NCI-H128 (cell line): ENCODE measurements at regions not wholly inside any gene's neighbourhood (a gene's known extent, or its start where the extent isn't known, plus 50 kb on each side); places are given as distances from the start of the nearest gene placed in this dataset.

Experiments
- DNase-seq: peaks from one replicate; lab custom pipeline; 2025; ENCODE audit not compliant: unreplicated experiment; lab: John Stamatoyannopoulos, UW

GRCh38 chr9:82149501-82149946 is 161.0 kb downstream of the SPATA31D1 start:
- DNase-seq: no peak

GRCh38 chr9:82152181-82152580 is 163.6 kb downstream of the SPATA31D1 start:
- no peak for DNase-seq

GRCh38 chr9:82153032-82153431 is 164.5 kb downstream of the SPATA31D1 start:
- no peak for DNase-seq

DNA sequence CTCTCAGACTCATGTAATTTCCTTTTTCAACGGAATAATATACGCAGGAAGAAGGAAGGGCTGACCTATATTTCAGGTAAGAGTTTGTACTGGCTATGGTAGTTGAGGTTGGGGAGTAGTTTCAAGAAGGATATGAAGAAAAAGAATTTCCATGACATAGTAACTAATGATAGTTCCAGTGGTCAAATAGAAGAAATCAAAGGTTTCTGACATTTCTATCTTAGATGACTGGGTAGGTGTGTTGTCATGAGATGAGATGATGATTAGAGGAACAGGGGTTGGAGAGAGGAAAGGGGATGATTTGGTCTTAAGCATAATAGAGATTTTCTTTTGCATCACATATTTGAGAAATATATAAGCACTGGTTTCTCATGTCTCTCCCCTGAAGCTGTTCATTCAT is 166.0 kb downstream of the SPATA31D1 start:
- DNase-seq: no peak

DNA sequence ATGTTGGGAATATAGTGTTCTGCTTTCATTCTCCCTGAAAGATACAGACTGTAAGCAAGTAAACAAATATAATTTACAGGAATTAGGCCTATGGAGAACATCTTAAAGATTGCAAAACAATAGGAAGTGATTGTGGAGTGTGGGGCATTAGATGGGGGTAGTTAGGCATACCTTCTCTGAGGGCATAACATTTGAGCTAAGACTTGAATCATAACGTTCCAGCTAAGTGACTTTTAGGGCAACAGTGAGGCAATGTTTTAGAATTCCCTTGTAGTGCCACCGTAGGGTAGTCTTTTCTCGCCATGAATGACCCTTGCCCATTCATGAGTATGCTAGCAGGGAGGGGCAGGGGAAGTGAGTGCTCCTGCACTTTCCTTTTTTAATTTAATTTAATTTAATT is 173.3 kb downstream of the SPATA31D1 start:
- DNase-seq: no peak

- DNase-seq: no peak
These were observed 175.6 kb downstream of the SPATA31D1 start for GRCh38 chr9:82164159-82164558.

DNA sequence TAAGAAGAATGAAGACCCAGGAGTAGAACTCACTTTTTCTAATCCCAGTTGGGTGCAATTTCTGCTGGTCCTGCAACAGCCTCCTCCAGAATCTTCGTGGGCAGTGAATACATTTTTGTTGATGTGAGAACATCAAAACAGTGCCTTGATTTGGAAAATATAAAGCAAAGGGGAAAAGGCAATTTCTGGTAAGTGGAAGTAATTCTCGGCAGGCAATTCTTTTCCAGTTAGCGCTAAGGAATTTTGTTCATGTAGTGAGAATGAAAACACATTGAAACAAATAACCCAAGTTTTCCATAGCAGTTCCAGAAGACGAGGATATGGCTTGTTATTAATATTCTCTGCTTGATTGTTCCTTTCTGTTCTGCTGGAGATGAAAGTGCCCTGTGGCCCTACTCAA is 178.7 kb downstream of the SPATA31D1 start:
- no peak for DNase-seq

DNA sequence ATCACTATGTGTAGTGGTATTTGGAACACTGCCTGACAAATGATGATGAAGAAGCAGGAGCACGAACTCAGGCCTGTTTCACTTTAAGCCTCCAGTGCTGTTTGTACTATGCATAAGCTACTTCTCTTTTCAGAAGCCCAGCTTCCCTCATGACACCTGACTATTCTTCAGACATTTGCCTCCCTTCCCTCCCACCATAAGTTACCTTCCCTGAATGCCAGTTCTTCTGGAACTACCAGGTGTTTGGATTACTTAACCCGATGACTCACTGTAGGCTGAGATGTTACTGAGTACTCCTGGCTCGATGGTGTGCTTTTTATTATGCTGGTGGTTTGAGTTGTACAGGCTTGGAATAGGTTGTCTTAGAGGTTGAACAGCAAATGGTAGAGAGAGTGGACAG is 180.0 kb downstream of the SPATA31D1 start:
- DNase-seq: no peak

- no peak for DNase-seq
These were observed 182.3 kb downstream of the SPATA31D1 start for GRCh38 chr9:82170866-82171265.

- DNase-seq: no peak
These were observed 182.7 kb downstream of the SPATA31D1 start for GRCh38 chr9:82171271-82171670.

DNA sequence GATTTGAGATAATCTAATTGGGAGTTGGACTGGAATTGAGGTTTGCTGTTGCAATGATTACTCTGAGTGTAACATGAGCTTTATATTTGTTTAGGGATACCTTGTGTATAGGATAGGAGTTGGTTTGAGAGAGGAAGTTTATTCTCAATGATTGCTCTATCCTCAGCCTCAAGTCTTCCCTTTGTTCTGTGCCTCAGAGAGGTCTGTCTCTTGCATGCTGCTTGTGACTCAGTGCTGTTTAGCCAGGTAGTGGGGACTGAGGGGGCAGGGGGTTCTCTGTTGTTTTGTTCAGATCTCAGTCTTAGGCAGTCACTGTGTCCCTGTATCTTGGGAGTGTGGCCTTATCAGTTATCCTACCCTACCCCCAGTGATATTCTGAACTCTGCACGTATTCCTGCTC is 192.1 kb downstream of the SPATA31D1 start:
- no peak for DNase-seq

DNA sequence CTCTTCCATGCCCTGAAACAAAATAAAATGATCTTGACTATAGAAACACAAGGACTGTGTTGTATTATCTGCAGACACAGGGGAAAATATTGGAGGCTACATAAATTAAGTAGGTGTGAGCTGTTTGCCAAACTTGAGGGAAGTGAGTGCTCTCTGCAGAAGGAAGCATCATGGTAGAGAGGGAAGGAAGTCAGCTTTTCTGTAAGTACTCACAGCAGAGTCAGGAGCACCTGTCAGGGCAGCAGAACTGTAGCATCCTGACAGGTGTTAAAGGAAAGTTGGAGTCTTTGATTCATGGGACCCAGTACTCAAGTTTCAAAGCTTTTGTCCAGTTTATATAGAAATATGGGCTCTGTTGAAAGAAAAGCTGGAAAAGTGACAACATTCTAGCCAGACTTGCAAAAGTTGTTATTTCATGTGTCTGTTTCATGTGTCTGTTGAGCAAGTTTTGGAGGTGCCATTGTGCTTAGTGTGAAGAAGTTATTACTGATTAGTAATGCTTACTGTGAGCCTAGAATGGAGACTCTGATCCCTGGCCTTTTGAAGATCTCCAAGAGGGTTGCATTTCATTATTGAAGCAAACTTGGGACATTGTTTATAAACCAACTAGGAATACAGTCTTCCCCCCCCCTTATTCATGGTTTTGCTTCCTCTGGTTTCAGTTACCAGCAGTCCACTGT is 194.7 kb downstream of the SPATA31D1 start:
- no peak for DNase-seq

DNA sequence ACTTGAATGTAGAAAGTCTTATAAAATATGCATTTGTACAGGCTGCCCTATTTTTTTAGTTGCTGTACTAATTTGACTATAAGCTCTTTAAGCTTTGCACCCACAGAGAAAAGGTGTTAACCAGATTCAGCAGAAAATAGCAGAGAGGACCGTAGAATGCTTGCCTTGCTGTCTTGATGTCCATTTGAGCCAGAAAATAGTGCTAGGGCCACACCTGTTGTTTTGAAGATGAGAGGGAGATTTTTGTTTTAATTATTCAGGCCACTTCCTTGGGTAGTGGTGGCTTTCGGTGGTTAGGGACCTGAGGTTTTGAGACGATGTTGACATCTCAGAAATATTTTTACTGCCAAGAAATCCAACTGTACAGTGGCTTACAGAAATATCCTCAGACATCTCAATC is 196.0 kb downstream of the SPATA31D1 start:
- no peak for DNase-seq

- DNase-seq: no peak
These were observed 200.2 kb downstream of the SPATA31D1 start for GRCh38 chr9:82188817-82189216.

DNA sequence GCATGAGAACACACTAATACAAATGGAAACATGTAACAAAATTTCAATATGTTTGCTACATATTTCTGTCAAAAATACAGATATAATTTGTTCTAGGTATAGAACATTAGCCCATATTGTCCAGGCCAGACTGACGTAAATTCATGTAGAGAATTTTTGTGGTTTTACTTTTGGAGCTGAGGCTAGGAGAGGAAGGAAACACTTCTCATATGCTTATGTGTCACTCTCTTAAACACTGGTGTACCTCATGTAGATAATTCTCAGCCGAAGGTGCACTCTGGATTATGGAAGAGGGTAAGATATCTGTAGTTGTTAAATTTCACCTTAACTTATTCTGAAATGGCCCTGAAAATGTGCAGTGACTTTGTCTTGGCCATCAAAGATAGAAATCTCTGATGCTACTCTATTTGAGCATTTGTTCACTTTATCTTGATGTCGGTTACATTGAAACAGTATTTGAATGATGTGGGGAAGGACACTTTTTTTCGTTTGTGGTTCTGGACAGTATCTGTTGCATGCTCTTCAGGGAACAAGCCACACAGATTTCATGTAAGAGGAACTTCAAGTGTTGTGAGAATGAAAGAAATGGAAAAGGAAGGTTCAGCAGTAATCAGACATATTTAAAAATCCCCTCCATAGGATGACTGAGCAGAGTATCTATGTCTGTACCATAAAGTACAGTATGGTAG is 202.7 kb downstream of the SPATA31D1 start:
- no peak for DNase-seq

DNA sequence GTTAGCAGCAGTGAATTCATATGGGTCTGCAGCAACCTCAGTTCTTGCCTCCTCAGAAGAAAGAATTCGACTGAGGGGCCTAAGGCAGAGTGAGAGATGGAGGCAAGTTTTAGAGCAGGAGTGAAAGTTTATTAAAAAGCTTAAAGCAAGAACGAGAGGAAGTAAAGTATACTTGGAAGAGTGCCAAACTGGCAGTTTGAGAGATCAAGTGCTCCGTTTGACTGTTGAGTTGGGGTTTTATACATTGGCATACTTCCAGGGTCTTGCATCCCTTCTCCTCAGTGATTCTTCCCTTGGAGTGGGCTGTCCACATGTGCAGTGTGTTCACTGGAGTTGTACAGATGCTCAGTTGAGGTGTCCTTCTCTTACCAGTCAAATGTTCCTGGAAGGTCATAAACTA is 203.6 kb downstream of the SPATA31D1 start:
- no peak for DNase-seq

DNA sequence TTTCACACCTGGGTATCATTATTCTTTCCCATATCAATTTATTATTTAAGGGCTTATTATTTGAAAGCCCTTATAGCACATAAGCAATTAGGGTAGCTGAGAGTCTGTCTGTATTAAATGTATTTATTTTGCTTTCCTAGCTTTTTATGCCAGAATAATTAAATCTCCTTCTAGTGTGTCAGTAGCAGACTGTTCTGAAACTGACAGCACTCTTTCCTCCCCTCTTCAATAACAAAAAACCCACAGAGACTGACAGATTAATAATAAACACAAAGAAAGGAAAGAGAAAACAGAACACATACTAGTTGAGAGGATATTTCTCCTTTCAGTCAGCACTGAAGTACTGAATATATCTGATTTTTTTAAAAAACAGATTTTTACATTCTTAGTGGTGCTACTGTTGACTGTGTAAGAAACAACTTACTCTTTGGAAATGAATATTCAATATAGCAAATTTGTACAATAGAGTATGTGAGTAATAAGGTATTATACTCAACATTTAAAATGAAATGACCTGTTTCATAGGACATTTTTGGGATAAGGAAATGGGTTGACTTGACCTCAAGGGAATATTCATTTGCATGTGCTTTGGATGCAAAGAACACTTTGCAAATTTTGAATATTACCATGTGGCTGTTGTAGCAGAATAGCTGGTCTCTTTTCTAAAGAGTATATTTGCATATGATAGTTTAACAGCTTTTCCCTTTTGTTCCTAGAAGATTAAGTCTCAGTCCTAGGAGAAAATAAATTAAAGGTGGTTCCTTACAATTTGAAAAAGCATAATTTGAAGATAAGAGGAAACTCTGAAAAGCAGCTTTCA is 208.3 kb downstream of the SPATA31D1 start:
- peak; percentile 45 for DNase-seq

- DNase-seq: no peak
These were observed 212.6 kb downstream of the SPATA31D1 start for GRCh38 chr9:82201196-82201595.

GRCh38 chr9:82202808-82203207 is 214.2 kb downstream of the SPATA31D1 start:
- no peak for DNase-seq

GRCh38 chr9:82206490-82206889 is 217.9 kb downstream of the SPATA31D1 start:
- no peak for DNase-seq

DNA sequence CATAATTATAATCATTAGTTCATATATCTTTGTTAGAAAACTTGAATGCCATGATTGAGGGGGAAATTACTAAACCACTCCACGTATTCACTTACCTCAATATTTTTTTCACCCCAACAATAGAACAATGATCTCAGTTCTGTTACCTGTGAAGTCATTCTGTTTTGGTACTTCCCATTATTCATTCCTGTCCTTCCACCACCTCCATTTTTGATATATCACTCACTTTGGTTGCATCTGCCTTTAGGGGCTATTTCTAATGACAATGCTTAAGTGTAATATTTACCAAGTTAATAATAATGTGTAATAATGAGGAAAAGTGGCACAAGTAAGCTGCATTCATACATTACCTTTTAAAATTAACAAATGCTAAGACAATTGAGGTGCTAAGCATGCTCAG is 218.4 kb downstream of the SPATA31D1 start:
- no peak for DNase-seq
